ENCODE measurements at regions not wholly inside any gene's neighbourhood (a gene's known extent, or its start where the extent isn't known, plus 50 kb on each side); places are given as distances from the start of the nearest gene placed in this dataset.

GRCh38 chr1:228669242-228669585 lies 66.1 kb upstream of the RHOU start:
- DNase-seq = no peak

GRCh38 chr1:228681076-228681565 lies 54.2 kb upstream of the RHOU start:
- peak; percentile 20 for DNase-seq

GRCh38 chr1:228683428-228683827 lies 51.9 kb upstream of the RHOU start:
- no peak for DNase-seq

- DNase-seq = no peak
Measured at GRCh38 chr1:228684607-228685006, 50.7 kb upstream of the RHOU start.

GRCh38 chr1:228685081-228685660 lies 50.1 kb upstream of the RHOU start:
- DNase-seq = no peak

Measured in left kidney (tissue), 1 donor.